Fibroblast of mammary gland (primary cell): ENCODE measurements at regions not wholly inside any gene's neighbourhood (a gene's known extent, or its start where the extent isn't known, plus 50 kb on each side); places are given as distances from the start of the nearest gene placed in this dataset.

ENCODE experiments used
- DNase-seq: peaks from one replicate; pipeline ENCODE4 v3.0.0-alpha.2; 2010; ENCODE audit warnings: low read depth
- H3K4me3 ChIP-seq: 2 replicates; pipeline ENCODE4 v1.5.1; 2011; ENCODE audit warnings: low read depth, mild to moderate bottlenecking, low read length, moderate library complexity; ENCODE audit not compliant: control insufficient read depth
- TF ChIP-seq, protein P1 (sequence below): conservative IDR thresholded peaks from 2 replicates; pipeline ENCODE4 v1.5.1; 2011; ENCODE audit warnings: low read depth, low read length, inconsistent platforms; ENCODE audit not compliant: control insufficient read depth, insufficient read depth

DNA sequence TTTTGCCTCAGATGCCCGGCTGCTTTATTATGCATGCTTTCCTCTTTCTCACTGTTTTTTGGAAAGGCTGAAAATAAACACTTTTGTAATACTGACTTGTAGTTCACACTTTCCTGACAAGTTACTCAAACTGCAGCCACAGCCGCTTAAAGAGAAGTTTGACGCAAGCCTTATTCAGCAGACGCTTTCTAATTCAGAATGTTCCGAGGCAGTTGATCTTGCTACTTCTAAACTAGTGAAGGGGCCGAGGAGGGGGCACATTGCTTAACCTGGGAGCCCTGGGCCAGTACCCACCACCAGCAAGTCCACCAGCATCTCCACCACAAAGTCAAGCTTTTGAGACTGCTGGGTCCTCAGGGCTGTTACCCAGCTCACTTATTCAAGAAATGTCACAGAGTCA is 71.8 kb upstream of the SPRED2 start:
- TF ChIP-seq, protein P1, sequence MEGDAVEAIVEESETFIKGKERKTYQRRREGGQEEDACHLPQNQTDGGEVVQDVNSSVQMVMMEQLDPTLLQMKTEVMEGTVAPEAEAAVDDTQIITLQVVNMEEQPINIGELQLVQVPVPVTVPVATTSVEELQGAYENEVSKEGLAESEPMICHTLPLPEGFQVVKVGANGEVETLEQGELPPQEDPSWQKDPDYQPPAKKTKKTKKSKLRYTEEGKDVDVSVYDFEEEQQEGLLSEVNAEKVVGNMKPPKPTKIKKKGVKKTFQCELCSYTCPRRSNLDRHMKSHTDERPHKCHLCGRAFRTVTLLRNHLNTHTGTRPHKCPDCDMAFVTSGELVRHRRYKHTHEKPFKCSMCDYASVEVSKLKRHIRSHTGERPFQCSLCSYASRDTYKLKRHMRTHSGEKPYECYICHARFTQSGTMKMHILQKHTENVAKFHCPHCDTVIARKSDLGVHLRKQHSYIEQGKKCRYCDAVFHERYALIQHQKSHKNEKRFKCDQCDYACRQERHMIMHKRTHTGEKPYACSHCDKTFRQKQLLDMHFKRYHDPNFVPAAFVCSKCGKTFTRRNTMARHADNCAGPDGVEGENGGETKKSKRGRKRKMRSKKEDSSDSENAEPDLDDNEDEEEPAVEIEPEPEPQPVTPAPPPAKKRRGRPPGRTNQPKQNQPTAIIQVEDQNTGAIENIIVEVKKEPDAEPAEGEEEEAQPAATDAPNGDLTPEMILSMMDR: no peak
- no peak for DNase-seq
- H3K4me3 ChIP-seq: no peak overlapping the region

DNA sequence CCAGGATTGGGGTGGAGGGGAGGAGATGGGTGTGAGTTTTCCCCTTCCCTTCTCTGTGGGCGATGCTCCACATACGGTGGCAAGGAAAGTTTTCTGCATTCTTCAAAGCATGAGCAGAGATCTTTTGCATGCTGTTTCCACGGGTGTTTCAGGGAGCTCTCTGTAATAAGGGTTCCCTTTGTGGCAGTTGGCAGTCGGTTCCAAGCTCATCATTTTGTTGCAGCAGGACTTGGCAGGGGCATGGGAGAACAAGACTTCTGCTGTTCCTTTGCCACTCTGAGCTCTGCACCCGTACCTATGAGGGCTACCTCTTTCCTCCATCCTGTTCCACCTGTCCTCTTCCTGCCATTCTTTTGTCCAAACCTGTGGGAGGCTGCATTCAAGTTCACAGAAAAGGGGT is 71.3 kb upstream of the SPRED2 start:
- TF ChIP-seq, protein P1: no peak
- no peak for DNase-seq
- no peak overlapping the region for H3K4me3 ChIP-seq

DNA sequence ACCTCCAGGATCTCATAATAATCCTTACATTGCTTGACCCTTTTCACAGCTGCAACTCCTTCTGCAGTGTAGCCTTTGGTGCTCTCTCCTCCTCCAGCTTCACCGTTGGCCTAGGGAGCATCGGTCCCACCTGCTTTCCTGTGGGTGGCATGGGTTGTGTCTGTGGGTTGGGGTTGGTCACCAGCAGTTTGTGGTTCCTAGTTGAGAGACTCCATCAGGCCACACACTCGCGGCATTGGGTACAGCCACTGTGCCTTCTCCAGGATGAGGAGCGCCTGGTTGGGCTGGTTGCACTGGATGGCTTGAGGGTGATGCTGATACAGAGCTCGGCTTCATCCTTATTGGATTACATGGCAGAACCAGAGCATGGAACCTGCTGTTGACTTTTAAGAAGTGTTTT is 69.4 kb upstream of the SPRED2 start:
- DNase-seq: no peak
- no peak overlapping the region for H3K4me3 ChIP-seq
- TF ChIP-seq, protein P1: no peak

- H3K4me3 ChIP-seq: no peak overlapping the region
- TF ChIP-seq, protein P1: no peak
- no peak for DNase-seq
Measured at GRCh38 chr2:65501074-65501473, 68.7 kb upstream of the SPRED2 start.

GRCh38 chr2:65500310-65501040 is 68.1 kb upstream of the SPRED2 start:
- DNase-seq: no peak
- no peak overlapping the region for H3K4me3 ChIP-seq
- TF ChIP-seq, protein P1: no peak

GRCh38 chr2:65499216-65499615 is 66.8 kb upstream of the SPRED2 start:
- no peak for DNase-seq
- H3K4me3 ChIP-seq: no peak overlapping the region
- TF ChIP-seq, protein P1: no peak
